HG02943 (cell line): ENCODE measurements at regions not wholly inside any gene's neighbourhood (a gene's known extent, or its start where the extent isn't known, plus 50 kb on each side); places are given as distances from the start of the nearest gene placed in this dataset.

ENCODE experiments used
- ATAC-seq: cut with Tn5 transposase; IDR thresholded peaks from one replicate; pipeline ENCODE4 v1.9.1; 2021; ENCODE audit warnings: mild to moderate bottlenecking, low read depth, moderate library complexity; ENCODE audit not compliant: unreplicated experiment

DNA sequence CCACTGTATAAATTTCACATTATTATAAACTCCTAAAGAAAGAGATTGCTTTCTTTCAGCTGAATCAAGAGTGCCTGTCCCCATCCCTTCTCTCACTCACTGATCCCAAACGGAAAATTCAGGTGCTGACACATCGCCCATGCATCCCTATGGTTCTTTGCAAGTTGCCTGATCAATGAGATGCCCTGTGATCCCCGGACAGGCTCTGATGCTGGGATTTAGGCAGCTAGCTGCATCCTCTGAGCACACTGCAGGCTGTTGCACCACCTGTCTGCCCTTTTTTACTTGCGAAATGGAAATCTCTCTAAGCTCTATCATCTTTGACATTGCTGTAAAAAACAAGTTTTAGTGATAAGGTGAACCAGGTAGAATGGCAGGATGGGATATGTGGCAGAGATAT lies 456.5 kb downstream of the GATA3 start:
- no peak for ATAC-seq

GRCh38 chr10:8513155-8514147 lies 459.0 kb downstream of the GATA3 start:
- no peak for ATAC-seq

- ATAC-seq, result no peak
These were observed 465.9 kb downstream of the GATA3 start for GRCh38 chr10:8520382-8520781.

DNA sequence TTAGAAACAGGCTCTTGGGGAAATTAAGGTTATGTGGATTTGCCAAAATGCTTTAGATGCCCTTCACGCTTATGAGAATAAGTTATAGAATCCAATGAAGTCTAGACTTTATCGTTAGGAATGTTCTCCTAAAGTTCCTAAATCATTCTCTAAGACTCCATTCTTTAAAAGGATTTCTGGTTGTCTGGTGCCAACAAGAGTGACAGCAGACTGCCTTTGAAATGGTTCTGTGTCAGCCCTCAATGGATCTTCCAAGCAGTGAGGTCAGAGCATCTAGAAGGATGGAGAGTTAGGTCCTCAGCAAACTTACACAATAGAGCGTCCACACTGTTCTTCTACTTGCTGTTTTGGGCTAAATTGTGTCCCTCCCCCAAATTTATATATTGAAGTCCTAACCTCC lies 473.3 kb downstream of the GATA3 start:
- no peak for ATAC-seq

GRCh38 chr10:8531116-8531515 lies 476.6 kb downstream of the GATA3 start:
- no peak for ATAC-seq

GRCh38 chr10:8532647-8533046 lies 478.2 kb downstream of the GATA3 start:
- no peak for ATAC-seq

- no peak for ATAC-seq
These were observed 479.0 kb downstream of the GATA3 start for GRCh38 chr10:8533462-8533861.

DNA sequence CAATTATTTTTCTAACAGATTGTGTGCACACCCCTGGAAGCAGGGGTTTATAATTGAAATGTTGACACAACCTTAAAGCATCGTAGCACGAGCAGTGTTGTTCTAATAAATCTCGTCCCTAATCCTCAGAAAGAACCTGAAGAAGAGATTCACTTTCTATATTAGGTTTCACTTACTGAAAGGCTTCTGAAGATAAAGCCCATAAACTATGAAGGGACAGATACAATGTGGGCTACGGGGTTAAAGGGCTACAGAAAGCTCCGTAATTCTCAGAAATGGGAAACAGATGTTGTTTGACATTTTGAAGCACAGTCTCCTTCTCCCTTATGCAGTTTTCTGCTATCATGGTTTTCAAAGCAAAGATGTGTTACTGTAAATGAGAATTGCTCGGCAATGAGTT lies 479.6 kb downstream of the GATA3 start:
- ATAC-seq, result no peak

- ATAC-seq, result no peak
These were observed 480.4 kb downstream of the GATA3 start for GRCh38 chr10:8534891-8535290.

DNA sequence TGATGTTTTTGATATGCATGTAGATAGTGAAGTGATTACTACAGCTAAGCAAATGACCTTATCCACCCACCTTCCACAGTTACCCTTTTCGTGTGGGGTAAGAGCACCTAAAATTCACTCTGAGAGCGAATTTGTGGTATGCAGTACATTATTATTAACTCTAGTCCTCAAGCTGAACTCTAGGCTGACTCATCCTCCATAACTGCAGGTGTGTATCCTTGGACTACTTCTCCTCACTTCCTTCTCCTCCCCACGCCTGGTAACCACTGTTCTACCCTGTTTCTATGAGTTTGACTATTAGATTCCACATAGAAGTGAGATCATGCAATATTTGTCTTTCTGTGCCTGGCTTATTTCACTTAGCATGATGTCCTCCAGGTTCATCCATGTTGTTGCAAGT lies 484.6 kb downstream of the GATA3 start:
- no peak for ATAC-seq

DNA sequence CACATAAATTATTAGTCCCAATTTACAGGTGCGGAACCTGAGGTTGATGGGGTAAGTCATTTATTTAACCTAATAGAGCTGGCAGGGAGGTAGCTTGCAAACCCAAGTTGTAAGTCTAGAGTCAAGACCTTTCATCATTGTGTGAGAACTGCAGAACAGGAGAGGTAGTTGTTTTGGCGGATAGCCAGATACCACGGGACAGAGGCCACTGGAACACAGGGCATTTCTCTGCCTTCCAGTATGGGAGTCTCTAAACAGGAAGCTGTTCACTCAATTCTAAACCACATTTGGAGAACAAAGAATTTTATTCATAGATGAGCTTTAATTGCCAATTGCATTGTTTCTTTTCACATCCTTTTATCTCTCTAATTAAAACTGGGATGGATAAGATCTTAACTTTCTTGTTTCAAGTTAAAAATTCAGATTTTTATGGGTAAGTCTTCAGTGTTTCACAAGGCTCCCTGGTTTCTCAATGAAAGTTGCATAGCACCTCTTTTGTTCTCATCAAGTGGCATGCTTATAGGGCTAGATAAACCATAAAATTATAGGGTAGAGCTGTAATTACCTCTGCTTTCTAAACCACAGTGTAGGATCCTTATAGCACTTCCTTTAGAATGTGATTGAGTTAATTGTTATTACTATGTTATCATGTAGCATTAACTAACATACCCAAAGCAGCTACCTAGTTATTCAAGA lies 489.0 kb downstream of the GATA3 start:
- ATAC-seq, result no peak

DNA sequence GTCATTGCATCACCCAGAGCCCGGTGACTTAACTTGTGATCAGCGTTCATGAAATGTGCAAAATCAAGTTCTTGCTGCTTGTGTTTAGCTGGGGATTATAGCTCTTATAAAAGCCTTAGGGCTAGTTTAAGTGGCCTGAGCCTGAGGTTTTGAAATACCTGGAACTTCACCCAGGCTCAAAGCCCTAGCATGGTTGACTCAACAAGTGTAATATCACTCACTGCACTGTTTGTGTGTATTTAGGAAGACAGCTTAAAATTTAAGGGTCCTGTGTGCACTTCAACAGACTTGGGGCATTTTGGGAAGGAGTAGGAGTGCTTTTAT lies 489.5 kb downstream of the GATA3 start:
- ATAC-seq, result no peak

DNA sequence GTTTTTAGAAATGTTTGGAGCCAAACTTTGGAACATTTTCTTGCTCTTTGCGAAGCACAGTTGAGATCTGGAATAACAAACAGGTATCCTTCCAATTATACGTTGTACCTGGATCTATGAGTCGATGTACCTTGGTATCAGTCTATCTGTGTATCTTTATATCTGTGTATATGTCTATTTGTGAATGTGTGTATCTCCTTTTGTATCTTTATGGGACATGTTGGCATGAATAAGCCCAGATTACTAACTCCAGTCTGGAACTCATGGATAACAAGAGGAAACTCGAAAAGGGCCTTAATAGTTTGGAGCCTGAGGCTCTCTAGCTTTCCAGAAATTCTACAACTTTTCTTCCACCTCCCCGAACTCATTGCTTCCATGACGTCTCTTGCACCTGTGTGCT lies 490.0 kb downstream of the GATA3 start:
- no peak for ATAC-seq

DNA sequence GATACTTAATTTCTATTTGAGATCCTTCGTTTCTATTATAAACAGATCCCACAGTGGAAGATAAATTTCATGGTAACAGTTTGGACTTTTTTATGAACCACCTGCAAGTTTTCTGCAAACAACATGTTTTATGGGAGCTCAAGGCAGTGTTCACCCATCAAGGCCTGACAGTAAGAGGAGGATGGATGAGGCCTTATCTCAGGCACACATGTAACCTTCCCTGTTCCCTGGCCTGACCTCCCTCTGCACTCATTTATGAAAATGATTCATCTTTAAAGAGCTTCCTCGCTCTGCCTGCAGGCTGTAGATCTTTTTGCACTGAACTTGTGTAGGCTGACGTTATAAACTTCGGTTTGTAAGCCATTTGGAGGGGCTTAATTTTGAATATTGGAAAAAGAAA lies 500.1 kb downstream of the GATA3 start:
- ATAC-seq, result no peak

DNA sequence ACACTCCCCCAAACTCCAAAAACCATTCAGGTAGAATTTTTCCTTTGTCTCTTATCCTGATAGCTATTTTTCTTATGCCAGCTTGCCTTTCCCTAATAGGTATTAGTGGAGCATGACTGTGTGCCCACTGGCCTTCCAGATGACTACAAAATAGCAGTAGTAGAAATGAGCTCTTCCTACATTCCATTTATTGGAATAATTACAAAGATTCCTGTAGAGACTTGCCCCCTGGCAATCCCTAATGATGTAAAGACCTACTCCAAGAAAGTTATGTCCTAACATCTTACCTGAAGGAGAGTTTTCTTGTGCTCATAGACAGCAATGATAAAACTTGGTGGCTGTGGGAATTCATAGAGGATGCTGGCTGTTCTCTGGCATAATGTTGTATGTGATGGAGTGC lies 501.8 kb downstream of the GATA3 start:
- no peak for ATAC-seq

DNA sequence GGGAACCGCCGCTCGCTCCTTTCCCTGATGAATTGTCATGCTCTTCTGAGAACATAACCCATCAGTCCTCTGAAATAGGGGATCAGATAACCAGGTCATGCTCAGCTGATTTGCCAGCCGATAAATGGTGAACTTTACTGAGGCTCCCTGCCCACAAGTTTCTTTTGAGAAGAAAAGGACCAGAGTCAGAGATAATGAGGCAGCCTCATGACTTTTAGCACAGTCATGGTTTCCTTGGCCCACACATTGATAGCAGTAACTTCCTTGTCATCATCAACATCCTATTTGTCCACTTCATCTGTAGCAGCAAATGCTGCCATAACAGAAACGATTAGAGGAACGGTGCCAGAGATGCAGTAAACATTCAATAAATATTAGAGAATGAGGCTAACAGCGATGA lies 509.0 kb downstream of the GATA3 start:
- ATAC-seq, result no peak

- ATAC-seq, result no peak
These were observed 512.2 kb downstream of the GATA3 start for GRCh38 chr10:8566737-8567136.

DNA sequence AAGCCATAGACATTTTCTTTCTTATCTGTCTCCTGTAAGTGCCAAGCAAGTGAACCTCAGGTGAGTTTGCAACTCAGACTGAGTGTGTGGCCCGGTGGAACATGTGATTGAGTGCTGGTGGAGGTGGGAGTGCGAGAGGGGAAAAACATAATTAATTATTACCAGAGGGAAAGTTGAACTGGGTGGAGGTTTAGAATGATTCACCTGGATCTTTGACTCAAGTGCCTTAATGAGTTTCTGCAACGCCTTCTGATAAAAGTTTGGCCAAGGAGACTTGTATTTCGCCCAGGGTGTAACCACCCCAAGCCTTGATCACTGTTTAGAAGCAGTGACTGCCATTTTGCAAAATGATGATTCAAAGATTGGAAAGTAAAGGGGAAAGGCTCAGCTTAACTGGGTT lies 513.9 kb downstream of the GATA3 start:
- no peak for ATAC-seq

DNA sequence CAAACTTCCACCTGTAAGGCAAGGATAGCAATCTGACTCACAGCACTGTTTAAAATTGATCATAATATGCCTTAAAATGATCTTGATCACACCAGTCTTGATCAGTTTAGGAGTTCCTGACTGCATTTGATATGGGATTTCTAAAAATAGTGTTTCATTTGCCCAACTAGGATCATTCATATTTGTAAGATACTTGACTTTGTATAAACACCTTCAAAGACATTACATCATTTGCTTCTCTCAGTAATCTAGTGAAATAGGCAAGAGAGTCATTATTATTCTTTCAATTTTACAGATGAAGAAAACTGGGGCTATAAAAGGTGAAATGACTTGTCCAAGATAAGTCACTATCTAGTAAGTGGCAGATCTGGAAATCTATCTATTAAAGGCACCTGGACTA lies 521.1 kb downstream of the GATA3 start:
- ATAC-seq, result no peak

GRCh38 chr10:8576281-8576680 lies 521.8 kb downstream of the GATA3 start:
- ATAC-seq, result no peak

DNA sequence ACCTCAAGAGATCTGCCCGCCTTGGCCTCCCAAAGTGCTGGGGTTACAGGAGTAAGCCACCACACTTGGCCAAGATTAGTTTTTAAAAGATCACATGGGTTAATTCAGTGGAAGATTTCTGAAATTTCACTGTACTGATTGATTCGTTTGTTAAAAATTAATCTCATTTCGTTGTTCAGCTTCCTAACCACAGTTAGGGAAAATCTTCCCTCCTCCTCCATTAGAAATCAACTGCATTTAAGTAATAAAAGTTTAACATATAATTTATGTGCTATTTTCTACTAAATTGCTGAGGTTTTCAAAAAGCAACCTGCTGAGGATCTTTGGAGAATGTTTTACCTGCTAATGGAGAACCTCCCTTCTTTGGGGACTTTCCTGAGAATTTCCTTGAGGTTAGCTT lies 522.4 kb downstream of the GATA3 start:
- ATAC-seq, result no peak

DNA sequence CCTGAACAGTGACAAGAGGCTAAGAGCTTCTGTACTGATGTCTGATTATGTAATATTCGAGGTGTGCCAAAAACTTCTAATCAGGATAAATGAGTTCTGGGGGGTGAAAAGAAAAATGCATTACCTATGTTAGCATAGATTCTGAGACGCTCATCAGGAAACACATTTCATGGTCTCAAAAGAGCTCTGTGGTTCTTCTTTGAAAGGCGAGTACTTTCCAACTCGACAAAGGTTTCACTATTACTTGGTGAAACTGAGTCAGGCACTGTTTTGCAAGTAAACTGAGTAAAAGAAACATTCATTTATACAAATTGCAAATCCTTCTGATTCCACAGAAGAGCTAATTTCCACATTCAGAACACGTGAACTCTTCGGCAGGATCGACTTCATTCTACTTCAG lies 523.2 kb downstream of the GATA3 start:
- no peak for ATAC-seq
